Neuronal stem cell (in vitro differentiated cells): ENCODE measurements at regions not wholly inside any gene's neighbourhood (a gene's known extent, or its start where the extent isn't known, plus 50 kb on each side); places are given as distances from the start of the nearest gene placed in this dataset.

Experiments used
- DNase-seq: peaks from one replicate; pipeline ENCODE4 v3.0.0-alpha.2; 2013; ENCODE audit warnings: low spot score
- H2AFZ ChIP-seq: one replicate; pipeline ENCODE4 v1.6.1; 2013; ENCODE audit warnings: mild to moderate bottlenecking, low read length, inconsistent platforms
- H2AK5ac ChIP-seq: 2 replicates; pipeline ENCODE4 v1.6.1; 2013; ENCODE audit warnings: low read depth, mild to moderate bottlenecking, inconsistent platforms, low read length, moderate library complexity, mixed read lengths
- H2BK120ac ChIP-seq: 2 replicates; pipeline ENCODE4 v1.6.1; 2013; ENCODE audit warnings: low read depth, mild to moderate bottlenecking, inconsistent platforms, low read length, moderate library complexity, mixed read lengths
- H2BK12ac ChIP-seq: one replicate; pipeline ENCODE4 v1.6.1; 2013; ENCODE audit warnings: low read length, inconsistent platforms
- H2BK15ac ChIP-seq: 2 replicates; pipeline ENCODE4 v1.6.1; 2013; ENCODE audit warnings: mild to moderate bottlenecking, low read length, inconsistent platforms, mixed read lengths
- H2BK5ac ChIP-seq: one replicate; pipeline ENCODE4 v1.6.1; 2013; ENCODE audit warnings: inconsistent platforms, mild to moderate bottlenecking, low read length, moderate library complexity
- H3K14ac ChIP-seq: one replicate; pipeline ENCODE4 v1.6.1; 2013; ENCODE audit warnings: low read length, inconsistent platforms
- H3K18ac ChIP-seq: 2 replicates; pipeline ENCODE4 v1.6.1; 2013; ENCODE audit warnings: low read length, inconsistent platforms
- H3K23ac ChIP-seq: 2 replicates; pipeline ENCODE4 v1.6.1; 2013; ENCODE audit warnings: low read depth, mild to moderate bottlenecking, mixed read lengths, low read length, inconsistent platforms; ENCODE audit not compliant: poor library complexity
- H3K27ac ChIP-seq: replicated peaks from 3 replicates; pipeline ENCODE4 v1.5.1; 2013; ENCODE audit warnings: low read length, inconsistent platforms
- H3K27me3 ChIP-seq, 3 experiments: 2 replicates each; pipeline ENCODE4 v1.6.1; 2013; ENCODE audit warnings: low read length in 3 of 3, mild to moderate bottlenecking in 2 of 3, inconsistent platforms in 1 of 3, low read depth in 1 of 3, mixed read lengths in 1 of 3, moderate library complexity in 1 of 3; ENCODE audit not compliant: control insufficient read depth in 3 of 3, insufficient read depth in 3 of 3
- H3K36me3 ChIP-seq, 2 donors: replicated peaks in 1 of 2; 2 replicates each; pipeline ENCODE4 v1.6.1; 2013; ENCODE audit warnings: low read length in 2 of 2; ENCODE audit not compliant: control insufficient read depth in 2 of 2, insufficient read depth in 2 of 2
- H3K4ac ChIP-seq: 2 replicates; pipeline ENCODE4 v1.6.1; 2013; ENCODE audit warnings: inconsistent platforms, mild to moderate bottlenecking, low read length, moderate library complexity
- H3K4me1 ChIP-seq, 2 donors: 1 replicate in 1 of 2; 2 replicates in 1 of 2; pipeline ENCODE4 v1.6.1; 2013; ENCODE audit warnings: low read length in 2 of 2, low read depth in 1 of 2; ENCODE audit not compliant: control insufficient read depth in 2 of 2, insufficient read depth in 1 of 2
- H3K4me2 ChIP-seq: one replicate; pipeline ENCODE4 v1.6.1; 2013; ENCODE audit warnings: mild to moderate bottlenecking, low read length, inconsistent platforms; ENCODE audit not compliant: insufficient read depth, poor library complexity, severe bottlenecking
- H3K4me3 ChIP-seq, 2 donors: 2 replicates each; pipeline ENCODE4 v1.5.1; 2013; ENCODE audit warnings: low read length in 2 of 2, mild to moderate bottlenecking in 2 of 2, inconsistent platforms in 1 of 2, moderate library complexity in 1 of 2
- H3K79me1 ChIP-seq: one replicate; pipeline ENCODE4 v1.6.1; 2013; ENCODE audit warnings: low read depth, mild to moderate bottlenecking, inconsistent platforms, low read length, moderate library complexity
- H3K9ac ChIP-seq: one replicate; pipeline ENCODE4 v1.6.1; 2013; ENCODE audit warnings: mild to moderate bottlenecking, low read depth, low read length, inconsistent platforms; ENCODE audit not compliant: poor library complexity
- H3K9me3 ChIP-seq, 2 donors: replicated peaks in 1 of 2; 2 replicates each; pipeline versions ENCODE3 to v1.6.1; 2013; ENCODE audit warnings: low read length in 2 of 2, mild to moderate bottlenecking in 2 of 2, inconsistent platforms in 1 of 2, low read depth in 1 of 2, mixed read lengths in 1 of 2, moderate library complexity in 1 of 2; ENCODE audit not compliant: control insufficient read depth in 2 of 2, insufficient read depth in 1 of 2
- H4K8ac ChIP-seq: one replicate; pipeline ENCODE4 v1.6.1; 2013; ENCODE audit warnings: low read depth, mild to moderate bottlenecking, inconsistent platforms, low read length, moderate library complexity
- H4K91ac ChIP-seq: one replicate; pipeline ENCODE4 v1.6.1; 2013; ENCODE audit warnings: low read length, low read depth, mild to moderate bottlenecking, inconsistent platforms; ENCODE audit not compliant: poor library complexity
- WGBS, 2 donors: extraction: QIAGEN DNeasy Blood & Tissue Kit; methylation state at CpG; one replicate each; pipeline ENCODE4 v1.1.7; 2013; ENCODE audit warnings: missing lambda C conversion rate in 2 of 2, mixed read lengths in 1 of 2; ENCODE audit not compliant: insufficient read length in 2 of 2, insufficient replicate concordance in 1 of 2; ENCODE audit errors: extremely low coverage in 2 of 2; 5-methylcytosine and 5-hydroxymethylcytosine counted together

GRCh38 chr14:103214461-103214958, 91.2 kb downstream of the TNFAIP2 start:
- DNase-seq, result no peak
- no peak overlapping the region for H3K23ac ChIP-seq
- no peaks in the 10 kb centered on the region for H3K79me1 ChIP-seq
- no peak overlapping the region for H3K14ac ChIP-seq
- H3K27me3 ChIP-seq, result peaks cover 0 to 63% (median 6%) of the 10 kb centered on the region in 3 experiments
- no peak overlapping the region for H3K27ac ChIP-seq
- no peaks in the 10 kb centered on the region for H3K36me3 ChIP-seq
- no peak overlapping the region for H2BK120ac ChIP-seq
- H2BK15ac ChIP-seq, result no peak overlapping the region
- no peak overlapping the region for H4K91ac ChIP-seq
- H3K4me1 ChIP-seq, result no peaks in the 10 kb centered on the region
- H3K4me2 ChIP-seq, result no peak overlapping the region
- H2AFZ ChIP-seq, result no peak overlapping the region
- no peak overlapping the region for H3K18ac ChIP-seq
- H3K4ac ChIP-seq, result no peak overlapping the region
- no peak overlapping the region for H2BK12ac ChIP-seq
- WGBS, 2 donors, result no CpG with 5 or more reads among the region's 14 CpGs
- no peak overlapping the region for H4K8ac ChIP-seq
- no peak overlapping the region for H3K4me3 ChIP-seq
- no peak overlapping the region for H3K9ac ChIP-seq
- H3K9me3 ChIP-seq, result no peaks in the 10 kb centered on the region
- no peak overlapping the region for H2BK5ac ChIP-seq
- H2AK5ac ChIP-seq, result no peak overlapping the region

- Histone ChIP-seq H3K79me1 (peaks cover 2% of the 10 kb centered on the region), H3K14ac (no peak overlapping the region), H3K4me3 (no peak overlapping the region), H2BK120ac (peak overlapping the region; percentile 49), H2BK15ac (no peak overlapping the region), H3K9ac (no peak overlapping the region), H3K4me2 (no peak overlapping the region), H2BK5ac (peak overlapping the region; percentile 8), H3K9me3 (no peaks in the 10 kb centered on the region), H3K18ac (peak overlapping the region; percentile 60), H3K4me1 (peaks cover 0 to 2% of the 10 kb centered on the region in 2 donors), H2BK12ac (no peak overlapping the region), H2AFZ (no peak overlapping the region), H3K27ac (no peak overlapping the region), H4K91ac (no peak overlapping the region), H3K36me3 (no peaks in the 10 kb centered on the region), H3K4ac (no peak overlapping the region), H4K8ac (no peak overlapping the region), H3K23ac (no peak overlapping the region), H3K27me3 (peaks cover 8 to 72% (median 25%) of the 10 kb centered on the region in 3 experiments), H2AK5ac (no peak overlapping the region)
- DNase-seq, result no peak
- no CpG with 5 or more reads among the region's 10 CpGs for WGBS, 2 donors
These were observed 93.1 kb downstream of the TNFAIP2 start for GRCh38 chr14:103216399-103216798.

GRCh38 chr14:103216857-103217256, 93.6 kb downstream of the TNFAIP2 start:
- DNase-seq, result no peak
- no peak overlapping the region for H3K18ac ChIP-seq
- H3K4me3 ChIP-seq, result no peak overlapping the region
- H3K4me1 ChIP-seq, result peaks cover 0 to 2% of the 10 kb centered on the region in 2 donors
- no peaks in the 10 kb centered on the region for H3K9me3 ChIP-seq
- H3K9ac ChIP-seq, result no peak overlapping the region
- H2BK15ac ChIP-seq, result no peak overlapping the region
- no peak overlapping the region for H3K4me2 ChIP-seq
- H3K36me3 ChIP-seq, result no peaks in the 10 kb centered on the region
- H3K14ac ChIP-seq, result no peak overlapping the region
- H3K4ac ChIP-seq, result no peak overlapping the region
- H2AK5ac ChIP-seq, result no peak overlapping the region
- no peak overlapping the region for H4K91ac ChIP-seq
- no peak overlapping the region for H2AFZ ChIP-seq
- H3K27ac ChIP-seq, result no peak overlapping the region
- peaks cover 2% of the 10 kb centered on the region for H3K79me1 ChIP-seq
- peaks cover 8 to 77% (median 29%) of the 10 kb centered on the region in 3 experiments for H3K27me3 ChIP-seq
- WGBS, 2 donors, result no CpG with 5 or more reads among the region's 5 CpGs
- no peak overlapping the region for H4K8ac ChIP-seq
- H2BK120ac ChIP-seq, result no peak overlapping the region
- peak overlapping the region; percentile 8 for H2BK5ac ChIP-seq
- H2BK12ac ChIP-seq, result no peak overlapping the region
- H3K23ac ChIP-seq, result no peak overlapping the region

GRCh38 chr14:103217538-103217937, 94.3 kb downstream of the TNFAIP2 start:
- H2BK12ac ChIP-seq, result no peak overlapping the region
- H2BK120ac ChIP-seq, result no peak overlapping the region
- H3K23ac ChIP-seq, result no peak overlapping the region
- peaks cover 0 to 2% of the 10 kb centered on the region in 2 donors for H3K4me1 ChIP-seq
- no CpG with 5 or more reads among the region's 1 CpG for WGBS, 2 donors
- H4K91ac ChIP-seq, result no peak overlapping the region
- no peak overlapping the region for H3K18ac ChIP-seq
- H3K9ac ChIP-seq, result no peak overlapping the region
- no peak overlapping the region for H2AK5ac ChIP-seq
- H2BK5ac ChIP-seq, result no peak overlapping the region
- H3K4ac ChIP-seq, result no peak overlapping the region
- no peaks in the 10 kb centered on the region for H3K9me3 ChIP-seq
- H3K79me1 ChIP-seq, result peaks cover 2% of the 10 kb centered on the region
- no peak overlapping the region for H3K14ac ChIP-seq
- H3K4me2 ChIP-seq, result no peak overlapping the region
- H2BK15ac ChIP-seq, result no peak overlapping the region
- H3K27me3 ChIP-seq, result peaks cover 8 to 84% (median 32%) of the 10 kb centered on the region in 3 experiments
- H2AFZ ChIP-seq, result no peak overlapping the region
- DNase-seq, result no peak
- no peak overlapping the region for H3K4me3 ChIP-seq
- H4K8ac ChIP-seq, result no peak overlapping the region
- H3K27ac ChIP-seq, result no peak overlapping the region
- H3K36me3 ChIP-seq, result no peaks in the 10 kb centered on the region
